CD4-positive, alpha-beta T cell treated with Interleukin-6 at 100 ng/mL for 8 hours (primary cell): ENCODE measurements at regions not wholly inside any gene's neighbourhood (a gene's known extent, or its start where the extent isn't known, plus 50 kb on each side); places are given as distances from the start of the nearest gene placed in this dataset.
"Not testable (repeated sequence)": the region's sequence is repeated elsewhere in the genome, so short reads cannot be mapped to it uniquely, and the experiment has no call there.

Source experiments
- DNase-seq: peaks from one replicate; pipeline ENCODE4 v3.0.0-alpha.2; 2020; ENCODE audit warnings: mixed read lengths, low spot score

- no peak for DNase-seq
These were observed 193.6 kb upstream of the FANCL start for GRCh38 chr2:58434692-58435091.

GRCh38 chr2:58432491-58433170 lies 191.5 kb upstream of the FANCL start:
- DNase-seq: no peak

GRCh38 chr2:58429014-58429875 lies 188.1 kb upstream of the FANCL start:
- DNase-seq: no peak

- no peak for DNase-seq
These were observed 187.2 kb upstream of the FANCL start for GRCh38 chr2:58428096-58429013.

GRCh38 chr2:58427572-58428095 lies 186.5 kb upstream of the FANCL start:
- no peak for DNase-seq

GRCh38 chr2:58425368-58425767 lies 184.2 kb upstream of the FANCL start:
- DNase-seq: no peak

GRCh38 chr2:58419983-58420382 lies 178.9 kb upstream of the FANCL start:
- DNase-seq: no peak

- DNase-seq: no peak
These were observed 175.6 kb upstream of the FANCL start for GRCh38 chr2:58416696-58417095.

- no peak for DNase-seq
These were observed 173.4 kb upstream of the FANCL start for GRCh38 chr2:58414506-58414905.

GRCh38 chr2:58410549-58410948 lies 169.4 kb upstream of the FANCL start:
- DNase-seq: no peak

GRCh38 chr2:58407487-58407886 lies 166.4 kb upstream of the FANCL start:
- no peak for DNase-seq

- no peak for DNase-seq
These were observed 164.2 kb upstream of the FANCL start for GRCh38 chr2:58405341-58405740.

- no peak for DNase-seq
These were observed 160.8 kb upstream of the FANCL start for GRCh38 chr2:58401936-58402335.

- no peak for DNase-seq
These were observed 157.3 kb upstream of the FANCL start for GRCh38 chr2:58398406-58398805.

- DNase-seq: no peak
These were observed 146.6 kb upstream of the FANCL start for GRCh38 chr2:58387701-58388100.

- DNase-seq: not testable (repeated sequence)
These were observed 145.8 kb upstream of the FANCL start for GRCh38 chr2:58386904-58387303.

- DNase-seq: no peak
These were observed 137.0 kb upstream of the FANCL start for GRCh38 chr2:58378152-58378551.

GRCh38 chr2:58377181-58377580 lies 136.1 kb upstream of the FANCL start:
- no peak for DNase-seq

GRCh38 chr2:58376592-58376991 lies 135.5 kb upstream of the FANCL start:
- DNase-seq: no peak

GRCh38 chr2:58369594-58369993 lies 128.5 kb upstream of the FANCL start:
- no peak for DNase-seq

- no peak for DNase-seq
These were observed 123.0 kb upstream of the FANCL start for GRCh38 chr2:58364098-58364497.

- no peak for DNase-seq
These were observed 116.9 kb upstream of the FANCL start for GRCh38 chr2:58358026-58358425.
